GM19452 (cell line): ENCODE measurements at regions not wholly inside any gene's neighbourhood (a gene's known extent, or its start where the extent isn't known, plus 50 kb on each side); places are given as distances from the start of the nearest gene placed in this dataset.
"Not testable (repeated sequence)": the region's sequence is repeated elsewhere in the genome, so short reads cannot be mapped to it uniquely, and the experiment has no call there.

Source experiments
- ATAC-seq: cut with Tn5 transposase; IDR thresholded peaks from one replicate; pipeline ENCODE4 v1.9.1; 2021; ENCODE audit not compliant: unreplicated experiment

- not testable (repeated sequence) for ATAC-seq
Observed at GRCh38 chr11:87885084-87885483, 290.2 kb downstream of the RAB38 start.

- no peak for ATAC-seq
Observed at GRCh38 chr11:87879118-87879517, 296.1 kb downstream of the RAB38 start.

- no peak for ATAC-seq
Observed at GRCh38 chr11:87878373-87878825, 296.8 kb downstream of the RAB38 start.

GRCh38 chr11:87871056-87871455, 304.2 kb downstream of the RAB38 start:
- no peak for ATAC-seq

GRCh38 chr11:87870086-87870485, 305.2 kb downstream of the RAB38 start:
- no peak for ATAC-seq

GRCh38 chr11:87866951-87867350, 308.3 kb downstream of the RAB38 start:
- ATAC-seq = no peak

GRCh38 chr11:87861030-87861429, 314.2 kb downstream of the RAB38 start:
- ATAC-seq = no peak

GRCh38 chr11:87859636-87860035, 315.6 kb downstream of the RAB38 start:
- no peak for ATAC-seq

GRCh38 chr11:87851827-87852226, 323.4 kb downstream of the RAB38 start:
- no peak for ATAC-seq

GRCh38 chr11:87851234-87851633, 324.0 kb downstream of the RAB38 start:
- no peak for ATAC-seq

- no peak for ATAC-seq
Observed at GRCh38 chr11:87849216-87849615, 326.0 kb downstream of the RAB38 start.

GRCh38 chr11:87840786-87841185, 334.5 kb downstream of the RAB38 start:
- ATAC-seq = no peak

- no peak for ATAC-seq
Observed at GRCh38 chr11:87832211-87832610, 343.0 kb downstream of the RAB38 start.

- ATAC-seq = no peak
Observed at GRCh38 chr11:87820011-87820410, 355.2 kb downstream of the RAB38 start.

- no peak for ATAC-seq
Observed at GRCh38 chr11:87819151-87819550, 356.1 kb downstream of the RAB38 start.

- ATAC-seq = no peak
Observed at GRCh38 chr11:87812571-87813365, 362.5 kb downstream of the RAB38 start.

GRCh38 chr11:87810486-87810885, 364.8 kb downstream of the RAB38 start:
- ATAC-seq = no peak

- ATAC-seq = no peak
Observed at GRCh38 chr11:87809256-87809655, 366.0 kb downstream of the RAB38 start.

GRCh38 chr11:87804176-87804575, 371.1 kb downstream of the RAB38 start:
- ATAC-seq = no peak

GRCh38 chr11:87803748-87804147, 371.5 kb downstream of the RAB38 start:
- ATAC-seq = no peak

- not testable (repeated sequence) for ATAC-seq
Observed at GRCh38 chr11:87784862-87785261, 390.4 kb downstream of the RAB38 start.

GRCh38 chr11:87780068-87780413, 395.2 kb downstream of the RAB38 start:
- ATAC-seq = no peak
